CD4-positive, alpha-beta T cell treated with Interleukin-4 for 4 hours (primary cell): ENCODE measurements at regions not wholly inside any gene's neighbourhood (a gene's known extent, or its start where the extent isn't known, plus 50 kb on each side); places are given as distances from the start of the nearest gene placed in this dataset.

ENCODE experiments used
- DNase-seq: peaks from one replicate; pipeline ENCODE4 v3.0.0-alpha.2; 2020

DNA sequence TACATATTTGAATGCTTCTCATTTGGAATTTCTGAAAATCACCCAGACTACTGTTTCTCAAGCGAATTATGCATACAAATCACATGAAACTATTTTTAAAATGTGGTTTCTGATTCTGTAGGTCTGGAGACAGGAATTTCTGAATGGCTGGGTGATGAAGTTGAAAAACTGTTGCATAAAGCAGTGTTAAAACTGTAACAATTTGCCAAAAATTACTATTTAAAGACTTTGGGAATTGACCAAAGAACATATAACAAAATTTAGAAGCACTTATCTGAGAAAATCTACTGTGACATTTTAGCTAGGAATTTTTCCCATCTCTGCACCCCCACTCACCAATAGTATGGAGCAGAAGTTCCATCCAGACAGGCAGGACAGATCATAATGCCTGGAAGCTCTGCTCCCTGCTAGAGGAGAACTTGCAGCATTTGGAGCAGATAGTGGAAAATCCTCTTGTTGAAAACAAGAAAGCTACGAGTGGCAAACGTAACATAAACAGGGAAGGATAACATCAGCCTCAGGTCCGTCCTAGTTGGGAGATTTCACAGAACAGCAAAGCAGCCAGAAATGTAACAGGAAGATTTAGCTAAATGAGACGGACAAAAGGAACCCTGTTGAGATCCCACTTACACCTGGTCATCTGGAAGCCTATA, 132.3 kb upstream of the MCTP2 start:
- no peak for DNase-seq

DNA sequence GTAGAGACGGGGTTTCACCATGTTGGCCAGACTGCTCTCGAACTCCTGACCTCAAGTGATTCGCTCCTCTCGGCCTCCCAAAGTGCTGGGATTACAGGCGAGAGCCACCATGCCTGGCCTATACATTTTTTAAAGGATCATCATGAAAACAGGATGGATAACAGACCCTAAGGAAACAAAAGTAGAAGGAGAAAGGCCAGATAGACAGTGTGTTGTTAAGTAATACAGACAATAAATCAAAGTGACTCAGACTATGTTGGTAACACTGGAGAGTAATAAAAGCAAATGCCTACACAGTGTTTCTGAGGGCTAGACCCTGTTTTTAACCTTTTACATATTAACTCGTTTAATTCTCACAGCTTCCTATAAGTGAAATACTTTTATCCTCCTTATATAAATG, 133.8 kb upstream of the MCTP2 start:
- no peak for DNase-seq

DNA sequence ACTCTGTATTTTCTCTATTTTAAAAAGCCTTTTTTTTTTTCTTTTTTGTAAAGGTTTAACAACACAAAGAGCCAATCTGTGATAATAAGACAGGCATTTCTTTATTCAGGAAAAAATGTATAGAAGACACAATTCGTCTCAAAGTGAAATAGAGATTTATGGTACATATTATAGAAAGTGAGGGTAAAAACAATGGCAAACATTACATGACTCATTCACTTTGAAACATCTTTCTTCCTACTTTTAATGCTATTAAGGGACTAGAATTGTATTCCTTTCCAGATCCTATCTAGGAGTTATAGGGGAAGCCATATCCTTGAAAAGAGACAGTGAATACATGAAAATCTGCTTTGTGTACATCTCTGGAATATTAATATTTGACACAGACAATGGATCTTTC, 137.1 kb upstream of the MCTP2 start:
- no peak for DNase-seq

DNA sequence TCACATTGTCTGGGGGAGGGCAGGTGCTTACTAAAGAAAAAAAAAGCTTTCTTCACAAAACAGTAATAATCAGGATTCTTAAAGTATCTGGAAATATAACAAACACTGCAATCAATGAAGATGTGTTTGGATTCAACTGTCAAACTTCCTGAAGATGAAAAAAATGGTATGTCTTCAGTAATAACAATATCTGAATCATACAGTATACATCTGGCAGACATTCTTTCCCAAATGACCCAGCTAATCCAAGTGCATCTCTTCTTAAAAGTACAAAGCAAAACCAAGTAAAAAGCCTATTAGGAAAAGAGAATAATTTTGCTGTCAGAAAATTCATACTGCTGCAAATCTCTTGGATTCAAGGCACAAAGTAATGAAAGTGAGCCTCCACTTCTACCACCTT, 145.0 kb upstream of the MCTP2 start:
- DNase-seq: no peak

GRCh38 chr15:94083467-94084052, 147.8 kb upstream of the MCTP2 start:
- no peak for DNase-seq

GRCh38 chr15:94081829-94082228, 149.5 kb upstream of the MCTP2 start:
- no peak for DNase-seq

GRCh38 chr15:94080989-94081605, 150.3 kb upstream of the MCTP2 start:
- DNase-seq: no peak

DNA sequence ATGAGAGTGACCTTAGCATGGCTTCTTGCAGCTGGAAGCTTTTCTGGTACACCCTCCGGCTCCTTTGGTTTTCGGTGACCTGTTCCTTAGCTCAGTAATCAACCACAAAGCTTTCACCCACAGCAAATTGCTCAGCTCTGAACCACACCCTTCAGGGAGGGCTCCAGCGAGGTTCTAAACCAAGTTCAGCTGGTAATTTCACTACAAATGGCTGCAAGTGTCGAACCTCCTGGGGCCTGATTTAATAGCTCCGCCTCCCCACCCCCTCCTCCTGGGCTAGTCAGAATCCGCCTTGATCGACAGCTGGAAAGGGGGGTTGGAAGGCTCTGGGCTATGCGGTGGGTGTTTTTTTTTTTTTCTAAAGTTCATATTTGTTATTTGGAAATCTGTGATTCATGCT, 150.9 kb upstream of the MCTP2 start:
- no peak for DNase-seq

DNA sequence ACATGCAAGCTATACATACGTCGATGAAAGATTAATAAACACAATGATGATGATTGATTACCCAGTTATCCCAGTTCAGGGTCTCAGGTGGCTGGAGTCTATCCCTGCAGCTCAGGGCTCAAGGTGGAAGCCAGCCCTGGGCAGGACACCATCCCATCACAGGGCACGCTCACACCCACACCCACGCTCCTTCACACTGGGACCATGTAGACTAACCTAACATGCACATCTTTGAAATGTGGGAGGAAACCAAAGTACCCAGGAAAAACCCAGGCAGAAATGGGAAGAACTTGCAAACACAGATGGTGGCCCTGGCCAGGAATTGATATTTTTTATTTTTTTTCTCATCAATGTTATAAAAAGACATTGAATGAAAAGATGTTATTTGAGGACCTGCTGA, 151.4 kb upstream of the MCTP2 start:
- no peak for DNase-seq

- no peak for DNase-seq
Measured at GRCh38 chr15:94079459-94079858, 151.9 kb upstream of the MCTP2 start.

GRCh38 chr15:94077938-94078337, 153.4 kb upstream of the MCTP2 start:
- no peak for DNase-seq

DNA sequence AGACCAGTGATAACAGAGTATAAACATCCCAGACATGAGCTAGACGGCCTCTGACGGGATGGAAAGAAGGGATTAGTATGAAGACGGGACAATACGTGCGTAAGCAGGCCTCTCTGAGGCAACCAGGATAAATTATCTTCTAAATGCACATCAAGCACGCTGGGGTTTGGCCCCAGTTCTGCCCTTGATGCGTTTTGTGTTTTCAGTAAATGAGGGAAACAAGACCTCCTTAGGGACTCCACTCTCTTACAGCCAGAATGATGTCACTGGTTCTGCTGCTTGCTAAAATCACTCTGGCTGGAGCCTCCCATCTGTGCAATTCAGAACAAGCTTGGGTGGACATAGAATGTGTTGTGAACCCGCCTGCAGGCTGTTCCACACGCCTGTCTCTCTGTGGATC, 156.0 kb upstream of the MCTP2 start:
- no peak for DNase-seq

DNA sequence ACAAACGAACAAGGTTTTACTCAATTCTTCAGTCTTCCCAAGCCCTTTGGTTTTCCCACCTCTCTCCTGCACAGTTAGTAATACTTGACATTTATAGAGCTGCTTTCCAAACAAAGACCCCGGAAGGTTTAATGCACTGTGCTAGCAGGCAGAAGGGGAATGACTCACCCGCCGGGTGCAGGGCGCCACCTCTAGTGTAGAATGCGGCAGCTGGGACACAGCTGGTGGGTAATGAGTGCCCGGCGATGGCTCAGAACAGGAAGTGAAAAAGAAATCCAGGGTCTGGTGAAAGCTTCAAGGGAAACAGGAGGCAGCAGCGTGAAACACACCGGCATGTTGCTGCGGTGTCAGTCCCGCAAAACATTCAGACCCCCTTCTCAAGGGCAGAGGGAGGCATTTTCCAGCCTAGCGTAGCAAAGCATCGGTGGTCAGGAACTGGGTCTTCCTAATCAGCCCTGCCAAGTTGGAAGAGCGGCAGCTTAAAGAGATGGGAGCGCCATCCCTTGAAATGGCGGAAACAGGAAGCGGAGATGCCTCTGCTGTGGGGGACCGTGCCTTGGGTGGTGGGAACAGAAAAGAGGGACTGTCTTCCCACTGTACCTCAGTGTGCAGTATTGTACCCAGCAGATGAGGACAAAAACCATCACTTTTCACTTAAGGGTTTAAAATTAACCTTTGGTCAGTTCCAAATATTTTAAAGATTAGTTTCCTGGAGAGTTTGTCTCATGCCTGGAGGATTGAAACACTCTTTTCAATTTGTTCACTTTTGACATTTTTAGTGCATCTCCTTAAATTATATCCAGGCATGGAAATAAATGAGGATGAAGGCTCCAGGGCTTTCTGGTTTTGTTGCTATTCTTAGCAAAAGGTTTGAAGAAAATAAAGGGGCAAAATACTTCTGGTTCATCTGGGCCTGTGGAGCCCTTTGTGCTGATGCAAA, 160.7 kb upstream of the MCTP2 start:
- no peak for DNase-seq

DNA sequence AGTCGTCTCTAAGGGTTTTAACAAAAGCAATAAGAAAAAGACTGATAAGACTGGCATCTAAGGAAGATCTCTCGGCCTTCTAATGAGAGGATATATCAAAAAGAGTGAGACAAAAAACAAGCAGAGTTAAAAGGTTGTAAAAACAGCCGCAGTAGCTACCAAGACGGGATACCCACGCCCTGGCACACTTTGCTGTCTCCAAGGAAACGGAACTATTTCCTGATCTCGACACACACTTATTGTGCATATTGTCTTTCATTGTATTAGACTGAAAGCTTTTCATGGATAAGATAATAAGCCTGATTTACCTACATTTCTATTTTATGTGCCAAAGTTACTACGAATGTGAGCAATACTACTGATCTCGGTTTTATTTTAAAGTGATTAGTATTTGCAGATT, 161.5 kb upstream of the MCTP2 start:
- no peak for DNase-seq

- DNase-seq: no peak
Measured at GRCh38 chr15:94066811-94067210, 164.6 kb upstream of the MCTP2 start.

- no peak for DNase-seq
Measured at GRCh38 chr15:94066046-94066445, 165.3 kb upstream of the MCTP2 start.

- no peak for DNase-seq
Measured at GRCh38 chr15:94064676-94065313, 166.6 kb upstream of the MCTP2 start.

GRCh38 chr15:94061041-94061440, 170.3 kb upstream of the MCTP2 start:
- no peak for DNase-seq

GRCh38 chr15:94059013-94059587, 172.3 kb upstream of the MCTP2 start:
- no peak for DNase-seq

DNA sequence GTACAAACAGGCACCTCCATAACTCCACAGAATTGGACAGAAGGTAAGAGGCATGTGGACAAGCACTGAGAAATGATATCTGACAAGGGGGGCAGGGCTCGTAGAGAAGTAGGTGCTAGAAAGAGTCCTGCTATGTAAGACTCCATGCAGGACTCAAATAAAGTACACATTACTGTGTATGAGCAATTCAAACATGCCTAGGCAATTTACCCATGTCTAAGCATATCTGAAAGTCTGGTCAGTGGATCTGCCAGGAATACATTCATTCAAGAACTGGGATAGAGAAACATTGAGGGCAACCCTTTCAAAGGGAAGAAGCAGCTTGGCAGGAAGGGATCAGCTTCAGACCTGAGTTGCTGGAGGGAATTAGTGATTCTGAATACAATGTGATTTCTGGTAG, 174.1 kb upstream of the MCTP2 start:
- no peak for DNase-seq

GRCh38 chr15:94056314-94056713, 175.0 kb upstream of the MCTP2 start:
- no peak for DNase-seq

DNA sequence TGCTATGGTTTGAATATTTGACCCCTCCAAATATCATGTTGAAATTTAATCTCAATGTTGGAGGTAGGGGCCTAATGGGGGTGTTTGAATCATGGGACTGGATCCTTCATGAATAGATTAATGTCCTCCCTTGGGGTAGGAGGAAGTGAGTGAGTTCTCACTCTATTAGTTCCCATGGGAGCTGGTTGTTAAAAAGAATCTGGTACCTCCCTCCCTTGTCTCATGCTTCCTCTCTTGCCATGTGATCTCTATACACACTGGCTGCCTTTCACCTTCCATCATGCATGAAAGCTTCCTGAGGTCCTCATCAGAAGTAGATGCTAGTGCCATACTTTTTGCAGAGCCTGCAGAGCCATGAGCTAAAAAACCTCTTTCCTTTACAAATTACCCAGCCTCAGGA, 177.7 kb upstream of the MCTP2 start:
- DNase-seq: no peak

GRCh38 chr15:94052711-94053110, 178.7 kb upstream of the MCTP2 start:
- no peak for DNase-seq
